ENCODE measurements at regions not wholly inside any gene's neighbourhood (a gene's known extent, or its start where the extent isn't known, plus 50 kb on each side); places are given as distances from the start of the nearest gene placed in this dataset.

DNA sequence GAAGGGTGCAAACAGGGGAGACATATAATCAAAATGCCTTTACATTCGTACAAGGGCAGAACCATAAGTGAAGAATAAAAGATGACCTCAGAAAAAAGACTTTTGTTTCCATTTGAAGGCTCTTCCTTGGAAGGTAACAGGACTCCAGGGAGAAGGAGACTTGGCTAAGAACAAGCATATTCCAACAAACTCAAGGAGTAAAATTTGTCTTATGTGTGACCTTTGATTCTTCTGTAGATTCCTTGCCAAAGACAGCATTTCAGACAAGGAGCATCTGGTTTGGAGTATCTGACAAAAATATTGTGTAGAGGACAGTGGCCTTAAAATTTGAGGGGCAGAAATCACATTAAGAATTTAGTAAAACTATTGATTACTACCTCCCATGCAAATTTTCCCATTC lies 991.9 kb downstream of the FLRT2 start:
- no peak for DNase-seq (ENCODE audit: low read depth in 2 of 2)

DNA sequence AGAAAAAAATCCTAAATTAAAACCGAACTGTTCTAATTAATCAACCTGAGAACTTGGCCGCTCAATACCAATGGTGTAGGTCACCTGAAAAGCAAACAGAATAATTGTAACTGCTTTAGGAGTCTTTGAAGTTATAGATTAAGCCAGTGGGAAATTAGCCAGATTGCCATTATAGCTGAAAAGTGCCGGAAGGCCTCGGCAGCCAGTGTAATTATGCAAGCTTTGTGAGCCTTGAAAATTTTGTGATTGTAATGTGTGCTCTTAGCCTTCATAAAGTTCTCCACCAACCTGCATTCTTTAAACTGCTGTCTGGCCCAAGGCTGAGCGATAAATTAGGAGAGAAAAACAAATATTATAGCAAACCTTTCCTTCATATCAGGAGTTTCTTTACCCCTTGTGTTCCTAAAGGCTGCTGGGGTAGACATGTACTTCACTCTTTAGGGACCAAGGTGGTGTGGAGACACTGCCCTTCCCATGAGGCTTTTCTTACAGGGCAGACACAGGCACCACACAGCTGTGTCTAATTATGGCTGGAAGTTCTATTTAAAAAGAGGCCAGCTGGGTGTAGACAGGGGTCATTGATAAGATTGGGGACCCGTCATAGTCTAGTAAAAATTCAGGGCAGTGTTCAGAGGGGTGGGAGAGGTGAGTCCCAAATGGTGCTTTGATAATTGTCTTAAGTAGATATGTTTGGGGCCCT lies 991.2 kb downstream of the FLRT2 start:
- no peak for DNase-seq (ENCODE audit: low read depth in 2 of 2)

DNA sequence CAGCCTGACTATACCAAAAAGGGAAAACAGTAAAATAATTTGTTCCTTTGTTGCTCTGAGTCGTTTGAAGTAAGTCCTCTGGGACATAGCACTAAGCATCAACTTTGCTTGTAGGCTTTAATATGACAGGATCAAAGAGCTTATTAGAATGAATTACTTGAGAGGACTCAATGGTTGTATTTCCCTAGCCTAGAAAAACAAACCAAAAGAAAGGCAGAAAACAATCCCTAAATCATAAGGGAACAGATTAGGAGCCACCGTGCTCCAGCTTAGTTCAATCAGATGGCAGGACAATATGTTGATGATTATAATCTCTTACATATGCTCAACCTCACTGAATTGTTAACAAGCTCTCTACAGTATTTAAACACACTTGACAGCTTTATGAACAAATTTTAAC lies 988.4 kb downstream of the FLRT2 start:
- DNase-seq (ENCODE audit: low read depth in 2 of 2), result no peak

DNA sequence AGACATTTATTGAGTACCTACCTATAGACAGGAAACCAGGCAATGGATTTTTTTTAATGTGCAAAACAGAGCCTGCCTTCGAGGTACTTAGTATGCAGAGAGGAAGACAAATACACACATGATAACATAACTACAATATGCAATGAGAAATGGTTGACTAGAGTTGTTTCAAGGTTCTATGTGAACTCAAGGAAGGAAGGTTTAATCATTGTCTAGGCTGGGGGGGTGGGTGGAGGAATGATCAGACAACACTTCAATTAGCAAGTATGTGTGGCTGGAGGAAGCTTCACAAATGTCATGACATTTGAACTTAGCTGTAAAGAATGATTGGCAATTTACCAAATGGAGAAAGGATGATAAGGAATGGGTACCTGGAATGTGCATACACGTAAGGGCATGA lies 985.3 kb downstream of the FLRT2 start:
- no peak for DNase-seq (ENCODE audit: low read depth in 2 of 2)

DNA sequence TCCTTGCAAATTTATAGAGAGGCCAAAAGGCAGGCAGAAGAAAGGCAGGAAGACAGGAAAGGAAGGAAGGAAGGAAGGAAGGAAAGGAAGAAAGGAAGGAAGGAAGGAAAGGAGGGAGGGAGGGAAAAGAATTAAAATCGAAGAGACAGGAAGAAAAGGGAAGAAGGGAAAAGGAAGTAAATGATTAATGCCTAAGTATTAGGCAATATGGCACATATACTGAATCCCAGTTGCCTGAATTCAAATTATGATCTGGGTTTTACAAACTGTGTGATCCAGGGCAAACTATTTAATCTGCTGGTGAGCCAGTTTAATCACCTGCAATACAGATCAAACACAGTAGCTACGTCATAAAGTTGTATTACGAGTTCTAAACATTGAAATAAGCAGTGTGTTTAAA lies 983.6 kb downstream of the FLRT2 start:
- DNase-seq (ENCODE audit: low read depth in 2 of 2), result no peak

DNA sequence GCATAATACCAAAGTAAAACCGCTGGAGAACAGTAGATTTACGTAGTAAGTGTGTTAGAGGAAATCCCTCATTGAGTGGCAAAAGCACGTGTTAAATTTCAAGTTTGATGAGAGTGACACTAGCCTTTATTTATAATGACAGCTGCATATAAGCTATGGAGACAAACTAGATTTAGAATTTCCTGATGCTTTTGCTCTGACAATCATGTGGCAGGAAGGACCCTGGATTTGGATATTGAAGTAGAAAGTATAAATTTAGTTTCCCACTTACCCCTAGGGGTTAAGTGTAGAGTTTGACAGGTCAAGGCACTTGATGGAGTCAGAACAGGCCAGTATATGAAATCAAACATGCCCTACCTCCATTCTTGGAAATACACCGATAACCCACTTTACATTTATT lies 983.1 kb downstream of the FLRT2 start:
- no peak for DNase-seq (ENCODE audit: low read depth in 2 of 2)

DNA sequence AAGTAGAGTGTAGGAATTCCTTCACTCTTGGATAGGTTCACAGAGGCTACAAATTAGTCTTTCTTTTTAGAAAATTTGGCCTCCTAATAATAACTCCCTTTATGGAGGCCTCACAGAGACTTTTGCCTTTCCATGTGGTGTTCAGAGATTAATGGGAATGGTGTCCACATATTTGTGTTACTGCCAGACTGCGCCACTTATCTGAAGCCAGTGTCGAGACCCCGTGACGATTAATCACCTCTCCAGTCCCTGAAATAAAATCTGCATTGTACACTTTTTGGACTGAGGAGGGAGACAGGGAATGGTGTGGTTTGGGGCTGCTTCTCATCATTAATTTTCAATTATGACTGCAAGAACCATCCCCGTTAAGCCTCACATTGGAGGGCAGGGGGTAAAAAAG lies 980.5 kb downstream of the FLRT2 start:
- DNase-seq (ENCODE audit: low read depth in 2 of 2), result no peak

DNA sequence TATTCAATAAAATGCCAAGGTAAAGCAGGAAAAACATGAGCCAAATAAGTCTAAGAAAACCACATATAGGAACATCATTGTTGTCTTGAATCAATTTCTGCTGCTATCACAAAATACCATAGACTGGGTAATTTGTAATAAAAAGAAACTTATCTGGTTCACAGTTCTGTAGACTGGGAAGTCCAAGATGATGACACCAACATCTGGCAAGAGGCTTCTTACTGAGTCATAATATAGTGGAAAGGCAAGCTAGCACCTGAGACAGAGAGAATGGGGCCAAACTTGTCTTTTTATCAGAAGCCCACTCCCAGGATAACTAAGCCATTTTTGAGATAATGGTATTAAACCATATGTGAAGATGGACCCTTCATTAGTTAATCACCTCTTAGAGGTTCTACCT lies 975.9 kb downstream of the FLRT2 start:
- DNase-seq (ENCODE audit: low read depth in 2 of 2), result no peak

DNA sequence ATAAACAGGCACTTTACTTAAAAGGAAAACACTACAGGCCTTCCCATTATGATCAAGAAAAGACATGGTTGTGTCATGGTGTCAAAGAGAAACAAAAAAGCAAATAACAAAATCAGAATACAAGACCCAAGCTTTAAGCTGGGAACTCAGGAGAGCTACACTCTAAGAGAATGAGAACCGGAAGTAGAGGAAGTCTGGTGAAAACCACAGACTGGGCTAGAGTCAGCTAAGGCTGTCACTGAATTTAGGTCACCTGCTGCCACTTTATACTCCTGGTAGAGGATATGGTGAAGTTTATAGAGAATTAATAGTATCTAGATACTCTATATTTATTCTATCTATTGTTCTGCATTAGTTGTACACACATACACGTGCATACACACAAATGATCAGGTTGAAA lies 971.7 kb downstream of the FLRT2 start:
- DNase-seq (ENCODE audit: low read depth in 2 of 2), result no peak

DNA sequence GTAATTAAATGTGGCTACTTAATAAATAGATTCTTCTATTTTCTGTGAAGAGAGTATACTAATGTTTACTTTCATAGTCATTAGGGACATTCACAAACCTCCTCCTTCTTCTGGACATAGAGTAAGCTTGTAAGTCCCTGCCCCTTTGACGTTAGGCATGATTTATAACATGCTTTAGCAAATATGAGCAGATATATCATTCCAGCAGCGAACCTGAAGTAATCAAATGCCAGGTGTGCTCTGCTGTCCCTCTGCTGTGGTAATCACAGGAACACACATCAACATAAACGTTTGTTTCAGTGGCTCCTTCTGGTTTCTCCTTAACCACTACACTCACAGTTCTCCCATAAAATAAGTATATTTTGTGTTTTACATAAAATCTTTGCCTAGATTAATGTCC lies 961.8 kb downstream of the FLRT2 start:
- DNase-seq (ENCODE audit: low read depth in 2 of 2), result no peak

DNA sequence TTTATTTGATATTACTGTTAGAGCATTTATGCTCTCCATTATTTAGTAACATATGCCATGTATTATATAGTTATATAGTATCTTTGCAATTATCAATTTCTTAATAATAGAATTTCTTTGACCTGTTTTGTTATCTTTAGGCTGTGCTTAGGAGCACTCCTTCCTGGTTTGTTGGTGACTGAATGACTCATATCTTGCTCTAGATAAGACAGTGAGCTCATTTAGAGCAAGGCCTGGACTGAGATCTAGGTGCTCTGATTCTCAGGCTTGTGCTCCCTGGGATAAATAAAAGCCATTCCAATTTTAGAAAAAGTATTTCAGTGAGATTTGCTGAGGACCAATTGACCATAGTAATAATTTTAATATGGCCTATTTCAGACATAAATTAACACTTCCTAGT lies 951.2 kb downstream of the FLRT2 start:
- no peak for DNase-seq (ENCODE audit: low read depth in 2 of 2)

DNA sequence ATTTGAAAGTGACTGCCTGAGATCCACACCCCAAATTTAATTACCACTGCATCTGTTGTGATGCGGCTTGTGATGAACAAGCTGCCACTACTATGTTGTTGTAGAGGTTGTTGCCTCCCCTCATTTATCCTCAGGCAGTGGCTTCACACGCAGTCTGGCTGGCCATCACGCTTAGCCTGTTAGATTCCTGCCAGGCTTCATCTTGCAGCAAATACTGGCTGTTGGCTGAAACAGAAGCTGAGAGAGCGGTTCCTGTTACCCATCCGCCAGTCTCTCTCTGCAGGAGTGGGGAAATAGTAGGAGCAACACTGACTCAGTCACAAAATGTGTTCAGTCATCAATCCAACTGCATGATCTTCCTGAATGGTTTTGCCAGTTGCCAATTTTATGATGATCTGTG lies 934.4 kb downstream of the FLRT2 start:
- DNase-seq (ENCODE audit: low read depth in 2 of 2), result no peak

DNA sequence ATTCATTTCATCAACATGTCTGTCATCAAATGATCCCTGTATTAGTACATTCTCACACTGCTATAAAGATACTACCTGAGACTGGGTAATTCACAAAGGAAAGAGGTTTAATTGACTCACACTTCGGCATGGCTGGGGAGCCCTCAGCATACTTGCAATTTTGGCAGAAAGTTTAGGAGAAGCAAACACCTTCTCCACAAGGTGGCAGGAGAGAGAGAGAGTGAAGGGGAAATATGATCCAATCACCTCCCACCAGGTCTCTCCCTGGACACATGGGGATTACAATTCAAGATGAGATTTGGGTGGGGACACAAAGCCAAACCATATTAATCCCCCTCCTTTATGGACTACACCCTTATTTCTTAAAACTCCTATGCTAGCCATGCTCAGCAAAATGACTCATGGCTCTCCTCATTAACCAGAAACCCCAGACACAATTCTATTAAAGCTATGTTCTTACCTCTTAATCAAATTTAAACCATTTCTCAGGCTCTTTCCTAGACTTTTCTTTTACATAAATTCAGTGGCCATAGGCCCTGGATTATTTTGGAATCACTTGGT lies 932.3 kb downstream of the FLRT2 start:
- no peak for DNase-seq (ENCODE audit: low read depth in 2 of 2)

DNA sequence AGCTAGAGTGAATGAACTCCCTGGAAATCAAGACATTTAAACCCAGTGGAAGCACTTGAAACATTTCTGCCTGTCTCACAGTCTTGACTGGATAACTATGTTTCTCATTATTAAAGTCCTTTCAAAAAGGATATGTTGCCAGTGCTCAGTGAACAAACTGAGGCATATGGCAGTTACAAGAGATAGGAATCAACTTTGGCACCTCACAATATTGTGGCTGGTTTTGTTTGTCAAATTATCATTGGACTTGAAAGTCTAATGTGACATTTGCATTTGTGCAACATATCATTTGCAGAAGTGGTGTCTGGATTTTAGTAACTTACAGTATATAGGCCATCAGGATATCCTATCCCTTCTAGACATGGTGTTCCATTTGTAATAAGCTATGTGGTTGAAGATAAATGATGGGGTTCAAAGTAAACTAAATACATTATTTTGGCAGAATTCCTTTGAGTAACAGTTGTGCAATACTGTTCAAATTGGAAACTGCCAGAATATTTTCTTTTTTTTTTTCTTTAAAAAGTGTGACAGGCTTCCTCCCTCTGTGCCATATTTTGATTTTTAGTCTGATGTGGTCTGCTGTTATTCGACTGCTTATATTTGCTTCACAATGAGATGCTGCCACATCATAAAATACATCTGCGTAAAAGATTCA lies 927.7 kb downstream of the FLRT2 start:
- no peak for DNase-seq (ENCODE audit: low read depth in 2 of 2)

DNA sequence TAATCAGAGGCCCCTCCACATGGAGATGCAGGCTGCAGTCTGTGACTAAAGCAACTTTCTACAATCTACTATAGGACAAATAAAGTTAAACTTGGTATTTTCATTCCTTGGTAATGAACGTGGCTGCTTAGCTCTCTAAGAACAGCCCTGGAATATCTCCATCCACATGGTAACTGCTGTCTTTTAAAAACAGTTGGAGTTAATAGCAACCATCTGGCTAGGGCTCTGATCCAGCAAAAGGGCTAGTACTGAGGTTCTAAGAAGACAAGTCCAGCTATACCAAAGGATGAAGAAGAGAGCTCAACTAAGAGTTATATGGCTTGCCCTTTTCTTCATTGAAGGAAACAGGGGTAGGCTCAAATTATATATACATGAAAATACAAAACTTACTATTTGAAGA lies 920.1 kb downstream of the FLRT2 start:
- no peak for DNase-seq (ENCODE audit: low read depth in 2 of 2)

DNA sequence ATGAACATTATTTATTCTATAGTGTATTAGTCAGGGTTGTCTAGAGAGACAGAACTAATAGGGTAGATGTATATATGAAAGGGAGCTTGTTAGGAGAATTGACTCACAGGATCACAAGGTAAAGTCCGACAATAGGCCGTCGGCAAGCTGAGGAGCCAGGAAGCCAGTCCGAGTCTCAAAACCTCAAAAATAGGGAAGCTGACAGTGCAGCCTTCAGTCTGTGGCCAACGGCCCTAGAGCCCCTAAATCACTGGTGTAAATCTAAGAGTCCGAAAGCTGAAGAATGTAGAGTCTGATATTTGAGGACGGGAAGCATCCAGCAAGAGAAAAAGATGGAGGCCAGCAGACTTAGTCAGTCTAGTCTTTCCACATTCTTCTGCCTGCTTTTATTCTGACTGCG lies 912.2 kb downstream of the FLRT2 start:
- DNase-seq (ENCODE audit: low read depth in 2 of 2), result no peak

DNA sequence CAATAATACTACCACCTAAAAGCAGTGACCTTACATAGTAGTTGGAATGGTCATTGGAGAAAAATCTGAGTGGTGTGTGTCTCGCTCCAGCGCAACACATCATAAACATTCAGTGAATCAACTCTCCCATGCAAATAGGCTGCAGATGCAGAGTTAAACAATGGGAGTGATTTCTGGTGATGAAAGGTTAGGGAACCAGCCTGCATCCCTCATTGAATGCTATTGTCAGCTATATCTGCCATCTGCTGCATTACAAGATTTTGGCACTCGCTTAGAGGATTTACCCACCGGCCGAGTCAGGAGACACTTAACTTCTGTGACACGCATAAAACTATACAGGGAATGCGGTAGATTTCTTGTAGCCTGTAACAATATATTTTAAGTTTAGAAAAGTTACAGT lies 900.9 kb downstream of the FLRT2 start:
- DNase-seq (ENCODE audit: low read depth in 2 of 2), result no peak

DNA sequence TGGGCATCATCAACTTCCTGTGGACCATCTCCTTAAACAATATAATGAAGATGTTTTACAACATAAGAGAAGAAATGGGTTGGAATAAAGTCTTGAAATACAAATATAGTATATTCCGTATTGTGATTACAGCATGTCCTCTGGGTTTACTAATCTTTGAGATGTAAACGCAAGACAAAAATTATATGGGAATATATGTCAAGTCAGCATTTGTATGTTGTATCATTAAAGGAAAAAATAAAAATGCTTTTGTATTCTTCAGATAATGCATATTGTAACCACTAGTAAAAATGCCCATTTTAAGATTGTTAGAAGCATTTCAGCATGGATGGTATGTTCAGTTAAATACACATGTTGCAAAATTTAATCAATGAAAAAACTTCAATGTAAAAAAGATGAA lies 893.3 kb downstream of the FLRT2 start:
- no peak for DNase-seq (ENCODE audit: low read depth in 2 of 2)

DNA sequence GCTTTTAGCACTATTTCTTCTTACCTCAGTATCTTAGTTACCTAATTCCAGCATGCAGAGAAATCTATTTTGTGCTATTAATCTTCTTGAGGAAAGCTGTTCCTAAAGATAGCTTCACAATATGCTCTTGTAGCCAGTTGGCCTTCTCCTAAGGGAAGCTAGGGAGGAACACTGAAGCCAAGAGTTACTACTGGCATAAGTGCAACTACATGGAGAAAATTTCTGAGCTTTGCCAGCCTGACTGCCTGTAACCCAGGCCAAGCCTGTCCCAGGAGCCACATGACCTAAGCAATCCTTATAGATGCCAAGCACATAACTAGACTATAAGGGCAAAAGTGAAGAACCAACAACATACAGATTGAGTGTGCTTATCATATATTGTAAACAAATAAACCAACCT lies 890.2 kb downstream of the FLRT2 start:
- DNase-seq (ENCODE audit: low read depth in 2 of 2), result no peak

DNA sequence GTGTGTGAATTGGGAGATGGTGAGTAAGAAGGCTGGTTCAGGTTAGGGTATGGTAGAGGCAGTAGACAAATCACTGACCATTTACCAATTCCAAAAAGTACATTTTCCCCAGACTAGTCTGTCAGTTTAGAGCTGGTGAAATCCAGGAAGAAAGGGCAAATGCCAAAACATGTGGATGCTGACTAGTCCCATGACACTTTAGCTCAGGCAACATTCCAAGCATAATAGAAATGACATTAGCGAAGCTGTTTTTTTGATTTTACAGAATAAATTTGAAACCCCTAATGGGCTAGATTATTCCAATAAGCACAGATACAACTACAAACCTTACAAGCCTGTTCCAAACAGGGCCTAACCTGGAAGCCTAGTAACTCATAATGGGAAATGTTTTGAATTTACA lies 884.2 kb downstream of the FLRT2 start:
- no peak for DNase-seq (ENCODE audit: low read depth in 2 of 2)

DNA sequence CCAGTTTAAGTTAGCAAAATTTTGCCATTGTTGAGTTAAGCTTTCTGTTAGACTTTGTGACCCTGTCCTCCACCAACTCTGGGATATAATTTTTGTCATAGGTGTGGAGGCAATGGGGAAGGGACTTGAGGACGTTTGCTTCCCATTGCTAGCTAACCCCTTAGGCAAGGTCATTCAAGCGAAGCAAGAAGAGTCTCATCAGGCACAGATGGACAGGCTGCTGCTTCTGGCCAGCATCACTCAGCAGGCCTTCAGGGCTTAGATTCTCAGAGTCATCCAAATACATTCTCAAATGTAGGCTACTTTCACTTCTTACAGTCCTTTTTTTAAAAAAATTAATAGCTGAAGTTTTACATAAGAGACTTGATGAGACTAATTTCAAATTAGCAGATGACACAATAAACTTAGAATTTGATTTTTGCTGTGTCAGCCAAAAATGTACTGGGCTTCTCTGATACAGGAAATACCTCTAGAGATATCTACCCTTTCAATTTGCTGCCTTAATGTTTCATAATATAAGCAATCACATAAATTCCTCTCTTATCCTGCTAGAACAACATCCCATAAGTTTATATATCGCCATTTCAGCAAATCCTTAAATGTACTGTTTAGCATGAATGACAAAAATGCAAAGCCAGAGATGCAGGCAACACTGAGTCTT lies 875.2 kb downstream of the FLRT2 start:
- DNase-seq (ENCODE audit: low read depth in 2 of 2), result no peak

DNA sequence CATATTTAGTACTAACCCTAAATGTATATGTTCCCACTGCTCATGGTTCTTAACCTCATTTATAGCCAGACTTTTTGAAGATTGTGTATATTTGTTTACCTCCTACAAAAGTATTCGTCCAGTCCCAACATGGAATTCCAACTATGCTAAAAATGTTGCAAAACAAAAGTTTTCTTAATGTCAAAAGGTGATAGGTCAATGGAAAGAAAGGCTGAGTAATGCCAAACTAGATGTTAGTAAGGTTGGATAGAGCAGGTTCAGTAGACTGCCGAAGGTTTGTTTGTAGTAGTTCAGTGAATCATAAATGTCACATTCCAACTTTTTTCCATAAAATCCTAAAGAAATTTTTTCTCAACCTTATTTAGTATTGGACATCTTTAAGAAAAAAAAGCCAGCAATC lies 874.5 kb downstream of the FLRT2 start:
- DNase-seq (ENCODE audit: low read depth in 2 of 2), result no peak

DNA sequence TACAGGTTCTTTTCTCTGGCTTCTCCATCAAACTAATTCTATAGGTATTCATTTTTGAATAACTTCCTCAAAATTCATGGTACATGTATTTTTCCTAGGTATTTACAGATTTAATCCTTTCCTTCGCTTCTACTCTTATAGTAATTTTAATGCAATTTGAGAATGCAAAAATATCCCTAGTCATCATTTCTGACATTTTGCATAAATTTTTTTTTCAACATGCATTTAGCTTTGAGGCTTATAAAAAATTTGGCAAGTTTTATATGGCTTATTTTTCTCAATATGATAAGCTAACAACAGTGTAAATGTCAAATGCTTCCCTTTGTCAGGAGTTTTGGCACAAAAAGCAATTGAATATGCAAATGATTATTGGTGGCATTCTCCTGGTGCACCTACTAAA lies 872.6 kb downstream of the FLRT2 start:
- no peak for DNase-seq (ENCODE audit: low read depth in 2 of 2)

Data from stimulated activated CD4-positive, alpha-beta T cell treated with anti-CD3 and anti-CD28 coated beads, Interleukin-4, amount 100 ng/mL, for 48 hours (primary cell).